ENCODE measurements at regions not wholly inside any gene's neighbourhood (a gene's known extent, or its start where the extent isn't known, plus 50 kb on each side); places are given as distances from the start of the nearest gene placed in this dataset.
"Not testable (repeated sequence)": the region's sequence is repeated elsewhere in the genome, so short reads cannot be mapped to it uniquely, and the experiment has no call there.

DNA sequence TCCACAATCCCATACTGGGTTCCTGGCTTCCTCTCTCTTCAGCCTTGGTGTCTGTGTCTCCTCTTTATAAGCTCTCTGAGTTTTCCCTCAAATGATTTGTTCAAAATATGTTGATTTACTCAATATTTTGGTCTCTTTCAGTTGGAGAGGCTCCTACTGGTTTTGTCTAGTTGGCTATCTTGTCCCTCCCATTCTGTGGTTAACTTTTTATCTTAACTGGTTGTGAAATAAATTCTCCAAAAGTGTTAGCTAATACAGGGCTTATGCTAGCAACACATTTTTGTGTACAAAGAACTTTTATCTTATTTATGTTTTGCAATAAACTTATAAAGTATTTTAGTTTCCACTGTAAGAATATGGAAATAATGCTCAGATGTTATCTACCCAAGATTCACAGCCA, 200.9 kb downstream of the AASDHPPT start:
- no peak for DNase-seq (ENCODE audit: low spot score)

- no peak for DNase-seq (ENCODE audit: low spot score)
These were observed 202.6 kb downstream of the AASDHPPT start for GRCh38 chr11:106280036-106280435.

GRCh38 chr11:106281455-106282173, 204.2 kb downstream of the AASDHPPT start:
- DNase-seq (ENCODE audit: low spot score), result peak; percentile 50

DNA sequence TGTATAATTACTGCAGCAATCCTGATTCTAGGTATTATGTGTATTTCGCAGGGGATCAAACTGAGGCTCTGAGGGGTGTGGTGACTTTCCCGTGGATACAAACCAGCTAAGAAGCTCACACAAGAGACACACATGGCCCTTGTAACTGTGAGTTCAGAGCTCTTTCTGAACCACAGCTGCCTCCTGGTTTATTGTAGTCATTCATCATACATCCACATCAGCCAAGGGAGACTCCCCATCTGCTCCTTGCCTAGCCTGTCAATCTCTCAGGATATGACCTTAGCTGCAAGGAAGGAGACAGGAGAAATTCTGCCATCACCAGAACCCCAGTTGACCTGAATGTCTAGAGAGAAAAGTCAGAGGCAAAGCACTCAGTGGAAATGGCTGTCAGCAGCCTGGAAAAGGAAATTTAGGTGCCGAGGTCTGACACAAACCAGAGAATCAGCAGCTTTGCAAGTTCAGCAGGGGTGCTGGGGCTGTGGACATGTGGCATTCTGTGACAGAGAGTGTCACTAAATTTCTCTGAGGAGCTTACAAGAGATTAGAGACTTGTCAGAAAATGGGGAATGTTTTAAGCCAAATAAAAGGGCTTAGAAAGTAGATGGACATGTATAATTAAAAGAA, 209.5 kb downstream of the AASDHPPT start:
- no peak for DNase-seq (ENCODE audit: low spot score)

DNA sequence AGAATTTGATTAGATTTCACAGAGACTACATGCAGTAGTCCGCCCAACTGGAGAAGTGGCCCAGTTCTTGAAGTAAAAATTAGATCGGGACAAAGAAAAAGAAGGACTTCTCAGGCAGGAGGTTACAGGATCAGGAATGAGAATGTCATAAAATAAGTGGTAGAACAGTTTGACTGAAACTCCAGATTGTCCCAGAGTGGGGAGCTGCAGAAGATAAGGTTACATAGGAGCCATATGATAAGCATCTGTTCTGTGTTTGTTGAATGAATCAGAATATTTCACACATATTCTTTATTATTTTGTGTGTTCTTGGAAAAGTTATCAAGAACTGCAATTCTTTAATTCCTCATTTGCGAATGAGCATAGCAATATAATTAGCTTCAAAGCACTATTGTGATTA, 210.6 kb downstream of the AASDHPPT start:
- no peak for DNase-seq (ENCODE audit: low spot score)

DNA sequence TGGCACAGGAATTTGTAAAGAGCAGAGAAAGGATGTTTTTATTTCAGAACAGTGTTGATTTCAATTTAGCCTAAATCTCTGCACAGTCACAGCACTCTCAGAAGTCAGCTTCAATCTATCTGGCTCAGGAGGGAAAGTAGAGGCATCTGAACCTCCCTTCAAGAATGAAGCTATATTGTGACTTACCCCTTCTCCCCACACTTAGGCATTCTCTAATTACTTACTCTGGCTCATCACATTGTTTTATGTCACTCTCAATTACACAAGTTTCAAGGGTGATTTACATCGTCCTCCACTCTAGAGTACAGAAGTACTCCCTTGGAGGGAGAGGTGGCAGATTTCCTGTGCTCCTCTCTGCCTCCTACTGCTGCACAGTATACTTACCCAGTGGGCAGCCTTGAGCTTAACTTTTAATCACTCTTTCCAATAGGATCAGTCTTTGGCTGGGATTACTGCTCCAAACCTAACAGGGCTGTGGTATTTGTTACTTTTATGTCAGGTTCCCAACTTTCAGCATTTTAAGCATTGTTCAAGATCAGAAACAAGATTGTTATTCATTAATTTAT, 211.4 kb downstream of the AASDHPPT start:
- DNase-seq (ENCODE audit: low spot score), result no peak

DNA sequence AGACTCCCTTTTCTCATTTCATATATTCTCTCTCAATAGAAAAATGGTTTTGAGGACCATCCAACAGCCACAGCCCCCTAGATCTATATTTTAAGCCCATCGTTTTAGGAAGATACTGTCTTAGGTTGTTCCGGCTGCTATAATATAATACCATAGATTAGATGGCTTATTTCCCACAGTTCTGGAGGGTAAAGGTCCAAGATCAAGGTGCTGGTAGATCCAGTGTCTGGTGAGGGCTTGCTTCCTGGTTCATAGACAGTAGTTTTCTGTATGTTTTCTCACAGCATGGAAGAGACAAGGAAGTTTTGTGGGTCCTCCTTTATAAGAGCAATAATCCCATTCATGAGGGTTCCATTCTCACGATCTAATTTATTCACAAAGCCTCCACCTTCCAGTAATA, 215.1 kb downstream of the AASDHPPT start:
- DNase-seq (ENCODE audit: low spot score), result no peak

DNA sequence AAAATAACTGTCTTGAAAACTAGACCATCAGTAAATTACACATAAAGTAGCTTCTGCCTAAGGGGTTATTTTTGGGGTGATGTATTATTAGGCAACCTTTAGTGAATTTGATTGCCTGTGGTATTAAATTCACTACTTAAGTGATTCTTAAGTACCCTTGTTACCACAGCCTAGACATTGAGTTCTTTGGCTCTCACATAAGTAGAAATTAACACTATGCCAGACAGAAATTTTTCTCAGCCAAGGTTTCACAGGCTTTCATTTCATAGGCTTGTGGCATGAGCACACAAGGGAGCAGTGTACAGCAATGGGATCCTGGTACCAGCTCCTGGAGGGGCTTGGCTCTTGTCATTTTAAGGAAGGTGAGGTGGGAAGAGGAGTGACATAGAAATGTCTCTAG, 218.5 kb downstream of the AASDHPPT start:
- no peak for DNase-seq (ENCODE audit: low spot score)

DNA sequence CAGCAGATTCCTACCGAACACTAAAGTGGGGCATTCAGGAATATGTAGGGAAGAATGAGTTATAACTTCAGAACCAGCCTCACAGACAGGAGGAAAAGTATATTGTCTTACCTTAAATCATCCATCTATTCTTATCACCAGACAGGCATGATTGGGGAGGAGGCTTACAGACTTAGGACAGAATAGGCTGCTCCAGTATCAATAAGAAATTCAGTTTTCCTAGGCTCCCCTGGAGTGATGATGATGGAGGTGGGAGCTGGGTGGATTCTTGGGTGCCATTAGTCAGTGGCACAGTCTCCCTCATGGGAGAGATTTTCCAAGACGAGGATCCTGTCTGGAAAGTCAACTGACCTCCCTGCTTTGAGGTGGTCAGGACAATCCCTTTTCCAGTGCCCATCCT, 225.0 kb downstream of the AASDHPPT start:
- DNase-seq (ENCODE audit: low spot score), result no peak

DNA sequence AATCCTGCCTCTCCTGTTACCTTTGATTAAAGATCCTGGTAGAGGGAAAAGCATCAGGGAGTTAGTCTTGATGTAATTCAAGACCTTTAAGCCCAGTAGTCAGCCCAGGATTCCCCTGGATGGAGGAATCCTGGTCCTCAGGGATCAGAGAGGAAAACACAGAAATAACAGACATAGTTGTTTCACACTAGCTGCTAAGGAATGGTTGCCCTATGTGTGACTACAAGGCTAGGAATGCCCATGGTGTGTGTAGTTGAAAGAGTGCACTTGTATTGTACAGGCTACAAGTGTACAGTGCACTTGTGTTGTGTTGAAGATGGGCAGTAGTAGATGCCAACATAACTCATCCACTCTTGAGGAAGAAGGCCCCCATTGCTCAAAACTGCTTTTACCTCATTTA, 226.8 kb downstream of the AASDHPPT start:
- no peak for DNase-seq (ENCODE audit: low spot score)

GRCh38 chr11:106305458-106305857, 228.0 kb downstream of the AASDHPPT start:
- DNase-seq (ENCODE audit: low spot score), result no peak

DNA sequence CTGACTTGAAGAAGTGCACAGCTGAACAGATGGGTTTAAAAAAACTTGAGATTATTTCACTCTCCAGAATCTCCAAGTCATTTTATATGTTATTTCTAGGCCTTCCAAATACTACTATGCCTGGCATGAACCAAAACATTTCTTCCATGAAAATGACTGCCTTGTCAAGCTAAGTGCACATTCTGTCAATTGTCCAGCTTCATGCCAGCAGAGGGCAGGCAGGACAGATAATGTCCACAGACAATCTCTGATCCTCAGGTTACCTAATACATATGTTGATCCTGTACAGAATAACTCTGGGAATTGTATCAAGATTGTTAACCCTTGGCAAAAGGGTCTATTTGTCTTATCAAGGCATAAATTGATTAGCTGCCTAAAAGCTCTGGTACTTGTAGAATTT, 229.5 kb downstream of the AASDHPPT start:
- DNase-seq (ENCODE audit: low spot score), result no peak

DNA sequence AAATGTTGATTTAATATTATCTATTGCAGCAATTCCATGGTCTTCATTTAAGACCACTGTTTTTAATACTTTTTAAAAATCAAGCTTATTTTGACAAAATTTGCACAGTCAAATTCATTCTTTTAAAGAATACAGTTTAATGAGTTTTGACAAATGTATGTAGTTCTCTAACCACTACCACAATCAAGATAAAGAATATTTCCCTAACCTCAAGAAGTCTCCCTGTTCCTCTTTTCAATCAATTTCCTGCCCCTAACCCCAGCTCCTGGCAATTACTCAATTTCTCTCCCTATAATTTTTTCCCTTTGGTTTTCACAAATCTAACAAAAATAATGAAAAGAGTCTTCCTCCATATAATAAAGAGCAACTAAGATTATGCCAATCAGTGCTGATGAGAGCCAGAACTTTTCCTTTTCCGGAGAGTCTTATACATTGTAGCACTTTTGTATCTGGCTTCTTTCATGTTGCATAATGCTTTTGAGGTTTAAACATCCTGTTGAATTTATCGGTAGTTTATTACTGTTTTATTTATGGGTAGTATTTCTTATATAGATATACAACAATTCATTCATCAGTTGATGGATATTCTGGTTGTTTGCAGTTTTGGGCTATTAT, 231.7 kb downstream of the AASDHPPT start:
- DNase-seq (ENCODE audit: low spot score), result no peak

GRCh38 chr11:106311531-106312230, 234.2 kb downstream of the AASDHPPT start:
- no peak for DNase-seq (ENCODE audit: low spot score)

DNA sequence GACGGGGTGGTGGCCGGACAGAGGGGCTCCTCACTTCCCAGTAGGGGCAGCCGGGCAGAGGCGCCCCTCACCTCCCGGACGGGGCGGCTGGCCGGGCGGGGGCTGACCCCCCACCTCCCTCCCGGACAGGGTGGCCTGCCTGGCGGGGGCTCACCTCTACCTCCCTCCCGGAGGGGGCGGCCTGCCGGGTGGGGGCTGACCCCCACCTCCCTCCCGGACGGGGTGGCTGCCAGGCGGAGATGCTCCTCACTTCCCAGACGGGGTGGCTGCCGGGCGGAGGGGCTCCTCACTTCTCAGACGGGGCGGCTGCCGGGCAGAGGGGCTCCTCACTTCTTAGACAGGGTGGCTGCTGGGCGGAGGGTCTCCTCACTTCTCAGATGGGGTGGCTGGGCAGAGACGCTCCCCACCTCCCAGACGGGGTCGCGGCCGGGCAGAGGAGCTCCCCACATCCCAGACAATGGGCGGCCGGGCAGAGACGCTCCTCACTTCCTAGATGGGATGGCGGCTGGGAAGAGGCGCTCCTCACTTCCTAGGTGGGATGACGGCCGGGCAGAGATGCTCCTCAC, 239.8 kb downstream of the AASDHPPT start:
- DNase-seq (ENCODE audit: low spot score), result not testable (repeated sequence)

DNA sequence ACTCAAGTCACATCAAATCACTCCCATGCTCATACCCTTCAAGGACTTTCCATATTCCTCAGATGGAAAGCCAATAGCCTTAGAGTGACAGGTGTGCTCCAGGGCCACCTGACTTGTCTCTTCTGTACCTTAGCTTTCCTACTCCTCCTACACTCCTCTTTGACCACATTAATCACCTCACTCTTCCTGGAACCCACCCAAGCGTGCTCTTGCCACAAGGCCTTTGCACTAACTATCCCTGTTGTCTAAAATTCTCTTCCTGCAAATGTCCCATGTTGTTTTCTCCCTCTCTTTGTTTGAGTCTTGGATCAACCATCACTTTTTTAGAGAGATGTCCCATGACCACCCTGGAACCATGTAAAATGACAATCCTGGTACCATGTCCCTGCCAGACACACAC, 244.1 kb downstream of the AASDHPPT start:
- no peak for DNase-seq (ENCODE audit: low spot score)

DNA sequence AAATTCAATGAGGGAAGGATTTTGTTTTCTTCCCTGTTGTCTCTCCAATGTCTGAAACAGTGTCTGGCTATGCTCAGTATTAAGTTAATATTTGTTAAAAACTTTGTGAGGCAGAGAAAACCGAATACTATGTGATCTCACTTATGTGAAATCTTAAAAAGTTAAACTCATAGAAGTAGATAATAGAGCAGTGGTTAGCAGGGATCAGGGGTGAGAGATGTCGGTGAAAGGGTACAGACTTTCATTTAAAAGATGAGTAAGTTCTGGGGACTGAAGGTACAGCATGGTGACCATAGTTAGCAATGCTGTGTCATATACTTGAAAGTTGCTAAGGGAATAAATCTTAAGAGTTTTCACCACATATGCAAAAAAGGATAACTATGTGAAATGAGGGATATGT, 244.6 kb downstream of the AASDHPPT start:
- DNase-seq (ENCODE audit: low spot score), result no peak

DNA sequence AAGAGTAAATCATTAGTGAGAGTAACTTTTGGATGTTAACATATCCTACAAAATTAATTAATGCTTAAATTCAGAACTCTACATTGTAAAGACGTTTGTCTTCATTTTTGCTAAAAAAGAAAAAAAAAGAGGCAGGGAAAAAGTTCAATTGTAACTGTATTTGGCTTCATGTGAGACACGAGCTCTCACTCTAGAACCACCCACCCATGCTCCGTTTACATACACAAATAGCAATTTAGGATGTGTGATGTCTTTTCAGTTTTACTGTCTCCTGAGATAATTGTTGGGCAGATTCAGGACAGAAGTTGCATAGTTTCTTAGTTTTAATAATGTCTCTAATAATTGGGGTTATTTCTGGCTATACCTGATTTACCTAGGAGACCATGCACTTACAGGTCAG, 248.6 kb downstream of the AASDHPPT start:
- DNase-seq (ENCODE audit: low spot score), result no peak

DNA sequence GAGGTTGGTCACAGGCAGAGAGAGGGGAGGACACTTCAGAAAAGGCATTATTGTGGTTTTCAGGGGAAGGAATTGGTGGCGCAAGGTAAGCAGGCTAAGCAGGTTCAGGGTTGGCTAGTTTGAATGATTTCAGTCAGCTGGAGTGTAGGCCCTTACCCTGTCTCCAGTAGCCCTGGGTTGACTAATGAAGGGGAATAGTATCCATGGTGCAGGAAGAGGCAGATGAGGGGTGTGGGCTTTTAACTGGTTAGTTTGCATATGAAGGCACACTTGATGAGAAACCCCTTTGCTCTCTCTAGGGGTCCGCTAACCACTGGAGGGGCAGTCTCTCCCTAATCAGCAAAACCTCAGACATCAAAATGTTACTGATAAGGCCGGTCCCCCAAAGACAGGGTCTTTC, 249.7 kb downstream of the AASDHPPT start:
- no peak for DNase-seq (ENCODE audit: low spot score)

GRCh38 chr11:106327637-106328036, 250.2 kb downstream of the AASDHPPT start:
- no peak for DNase-seq (ENCODE audit: low spot score)

- DNase-seq (ENCODE audit: low spot score), result no peak
These were observed 252.0 kb downstream of the AASDHPPT start for GRCh38 chr11:106329273-106330018.

- DNase-seq (ENCODE audit: low spot score), result no peak
These were observed 253.7 kb downstream of the AASDHPPT start for GRCh38 chr11:106331176-106331575.

All from SW480 (cell line).